ENCODE measurements at regions not wholly inside any gene's neighbourhood (a gene's known extent, or its start where the extent isn't known, plus 50 kb on each side); places are given as distances from the start of the nearest gene placed in this dataset.

- Histone ChIP-seq H3K4me3 (no peak overlapping the region), H3K9me3 (no peaks in the 10 kb centered on the region), H3K36me3 (ENCODE audit: low read depth, missing control alignments) (no peaks in the 10 kb centered on the region), H3K27ac (no peak overlapping the region), H3K4me1 (no peaks in the 10 kb centered on the region), H3K27me3 (no peaks in the 10 kb centered on the region)
- TF ChIP-seq, protein P1, sequence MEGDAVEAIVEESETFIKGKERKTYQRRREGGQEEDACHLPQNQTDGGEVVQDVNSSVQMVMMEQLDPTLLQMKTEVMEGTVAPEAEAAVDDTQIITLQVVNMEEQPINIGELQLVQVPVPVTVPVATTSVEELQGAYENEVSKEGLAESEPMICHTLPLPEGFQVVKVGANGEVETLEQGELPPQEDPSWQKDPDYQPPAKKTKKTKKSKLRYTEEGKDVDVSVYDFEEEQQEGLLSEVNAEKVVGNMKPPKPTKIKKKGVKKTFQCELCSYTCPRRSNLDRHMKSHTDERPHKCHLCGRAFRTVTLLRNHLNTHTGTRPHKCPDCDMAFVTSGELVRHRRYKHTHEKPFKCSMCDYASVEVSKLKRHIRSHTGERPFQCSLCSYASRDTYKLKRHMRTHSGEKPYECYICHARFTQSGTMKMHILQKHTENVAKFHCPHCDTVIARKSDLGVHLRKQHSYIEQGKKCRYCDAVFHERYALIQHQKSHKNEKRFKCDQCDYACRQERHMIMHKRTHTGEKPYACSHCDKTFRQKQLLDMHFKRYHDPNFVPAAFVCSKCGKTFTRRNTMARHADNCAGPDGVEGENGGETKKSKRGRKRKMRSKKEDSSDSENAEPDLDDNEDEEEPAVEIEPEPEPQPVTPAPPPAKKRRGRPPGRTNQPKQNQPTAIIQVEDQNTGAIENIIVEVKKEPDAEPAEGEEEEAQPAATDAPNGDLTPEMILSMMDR (IDR thresholded peaks at IDR 0.05): no peak
- TF ChIP-seq POLR2A (IDR thresholded peaks at IDR 0.05): no peak
- no peak for DNase-seq
- intact Hi-C loops (cut with DNase I; ENCODE audit: low total_unique reads): no loop called here
- WGBS, 2 donors: 51 to 62% methylated on average over 4 of the region's 4 CpGs
Measured at GRCh38 chr7:48806731-48807130, 117.6 kb upstream of the CDC14C start.

DNA sequence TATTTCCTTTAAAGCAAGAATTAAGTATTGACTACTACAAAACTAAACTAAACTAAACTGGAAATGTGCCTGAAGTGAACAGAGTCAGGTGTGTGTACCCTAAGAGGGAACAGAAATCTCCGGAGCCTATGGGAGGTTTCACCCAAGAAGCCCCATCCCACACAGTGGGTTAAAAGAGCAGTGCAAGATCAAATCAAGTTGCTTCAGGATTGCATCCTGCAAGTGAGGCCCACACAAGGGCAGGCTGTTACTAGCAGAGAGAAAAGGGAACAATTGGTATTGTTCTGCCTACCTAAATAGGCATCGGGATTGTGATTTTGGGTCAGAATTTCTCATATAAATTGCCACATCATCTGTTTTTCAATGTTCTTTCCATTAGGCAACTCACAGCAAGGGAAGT is 113.3 kb upstream of the CDC14C start:
- Histone ChIP-seq H3K4me3 (no peak overlapping the region), H3K27ac (no peak overlapping the region), H3K4me1 (no peaks in the 10 kb centered on the region), H3K27me3 (no peaks in the 10 kb centered on the region), H3K36me3 (ENCODE audit: low read depth, missing control alignments) (no peaks in the 10 kb centered on the region), H3K9me3 (no peaks in the 10 kb centered on the region)
- intact Hi-C loops (cut with DNase I; ENCODE audit: low total_unique reads): no loop called here
- TF ChIP-seq POLR2A (IDR thresholded peaks at IDR 0.05): no peak
- TF ChIP-seq, protein P1 (IDR thresholded peaks at IDR 0.05): no peak
- 72 to 88% methylated on average over 2 of the region's 2 CpGs for WGBS, 2 donors
- DNase-seq: no peak

DNA sequence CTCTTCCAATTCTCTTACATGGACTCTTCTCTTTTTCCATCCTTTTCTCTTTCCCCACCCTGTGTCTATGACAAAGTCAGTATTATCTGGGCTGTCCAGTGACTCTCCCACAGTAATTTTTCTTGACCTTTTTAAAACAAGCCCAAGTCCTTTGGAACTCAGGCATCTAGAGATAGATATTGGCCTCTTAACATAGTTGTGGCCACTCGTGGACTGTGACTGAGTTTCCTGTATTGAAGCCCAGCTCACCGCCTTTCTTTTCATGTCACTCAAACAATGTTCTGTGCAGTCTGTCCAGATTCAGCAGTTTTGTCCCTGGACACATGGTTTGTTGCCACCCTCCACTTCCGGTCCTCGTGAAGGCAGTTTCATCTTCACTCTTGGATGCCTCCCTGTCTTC is 110.9 kb upstream of the CDC14C start:
- Histone ChIP-seq H3K36me3 (ENCODE audit: low read depth, missing control alignments) (no peaks in the 10 kb centered on the region), H3K4me3 (no peak overlapping the region), H3K4me1 (no peaks in the 10 kb centered on the region), H3K27ac (no peak overlapping the region), H3K27me3 (no peaks in the 10 kb centered on the region), H3K9me3 (no peaks in the 10 kb centered on the region)
- intact Hi-C loops (cut with DNase I; ENCODE audit: low total_unique reads): no loop called here
- no peak for DNase-seq
- 82 to 89% methylated on average over 4 of the region's 4 CpGs for WGBS, 2 donors
- TF ChIP-seq, protein P1 (IDR thresholded peaks at IDR 0.05): no peak
- TF ChIP-seq POLR2A (IDR thresholded peaks at IDR 0.05): no peak

DNA sequence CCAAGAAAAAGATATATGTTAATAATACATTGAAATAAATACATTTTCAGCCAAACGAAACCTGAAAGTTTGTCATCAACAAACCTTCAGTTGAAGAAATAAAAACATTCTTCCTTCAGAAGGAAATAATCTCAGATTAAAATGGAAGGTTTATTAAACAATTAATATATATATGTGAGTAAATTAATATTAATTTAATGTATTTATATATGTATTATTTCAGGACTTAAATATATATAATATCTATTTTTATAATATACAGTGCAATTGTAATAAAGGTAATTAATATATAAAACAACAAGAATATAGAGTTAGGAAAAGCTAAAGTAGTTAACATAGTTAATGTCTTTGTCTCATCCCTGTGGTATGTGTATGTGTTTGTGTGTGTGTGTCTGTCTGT is 102.2 kb upstream of the CDC14C start:
- TF ChIP-seq POLR2A (IDR thresholded peaks at IDR 0.05): no peak
- TF ChIP-seq, protein P1 (IDR thresholded peaks at IDR 0.05): no peak
- H3K4me3 ChIP-seq: no peak overlapping the region
- intact Hi-C loops (cut with DNase I; ENCODE audit: low total_unique reads): no loop called here
- H3K36me3 ChIP-seq (ENCODE audit: low read depth, missing control alignments): no peaks in the 10 kb centered on the region
- H3K27ac ChIP-seq: no peak overlapping the region
- H3K4me1 ChIP-seq: no peaks in the 10 kb centered on the region
- H3K9me3 ChIP-seq: no peaks in the 10 kb centered on the region
- 77 to 96% methylated on average over 1 of the region's 1 CpG for WGBS, 2 donors
- no peaks in the 10 kb centered on the region for H3K27me3 ChIP-seq
- DNase-seq: no peak

GRCh38 chr7:48832303-48832845 is 92.0 kb upstream of the CDC14C start:
- no peaks in the 10 kb centered on the region for H3K9me3 ChIP-seq
- H3K36me3 ChIP-seq (ENCODE audit: low read depth, missing control alignments): no peaks in the 10 kb centered on the region
- WGBS, 2 donors: 75 to 78% methylated on average over 4 of the region's 4 CpGs
- no peak for TF ChIP-seq POLR2A (IDR thresholded peaks at IDR 0.05)
- TF ChIP-seq, protein P1 (IDR thresholded peaks at IDR 0.05): no peak
- H3K4me3 ChIP-seq: no peak overlapping the region
- no peak for DNase-seq
- no peaks in the 10 kb centered on the region for H3K27me3 ChIP-seq
- intact Hi-C loops (cut with DNase I; ENCODE audit: low total_unique reads): no loop called here
- H3K27ac ChIP-seq: no peak overlapping the region
- H3K4me1 ChIP-seq: no peaks in the 10 kb centered on the region
